ELR (cell line): ENCODE measurements at regions not wholly inside any gene's neighbourhood (a gene's known extent, or its start where the extent isn't known, plus 50 kb on each side); places are given as distances from the start of the nearest gene placed in this dataset.

Experiments
- DNase-seq: peaks from one replicate; pipeline ENCODE4 v3.0.0-alpha.2; 2015; ENCODE audit warnings: low read depth

- DNase-seq = no peak
Measured at GRCh38 chr9:93730217-93730616, 153.8 kb downstream of the PHF2 start.
